HPDE6-E6E7 (cell line): ENCODE measurements at regions not wholly inside any gene's neighbourhood (a gene's known extent, or its start where the extent isn't known, plus 50 kb on each side); places are given as distances from the start of the nearest gene placed in this dataset.
"Not testable (repeated sequence)": the region's sequence is repeated elsewhere in the genome, so short reads cannot be mapped to it uniquely, and the experiment has no call there.

Experiments used
- DNase-seq: peaks from one replicate; pipeline ENCODE4 v3.0.0; 2011; ENCODE audit warnings: missing footprints; ENCODE audit errors: extremely low spot score

- DNase-seq = no peak
These were observed 161.1 kb downstream of the PHF8 start for GRCh38 chrX:53883196-53883595.

- peak; percentile 5 for DNase-seq
These were observed 161.9 kb downstream of the PHF8 start for GRCh38 chrX:53882331-53882730.

- DNase-seq = not testable (repeated sequence)
These were observed 163.5 kb downstream of the PHF8 start for GRCh38 chrX:53880786-53881185.

- no peak for DNase-seq
These were observed 173.4 kb upstream of the HUWE1 start for GRCh38 chrX:53859890-53860289.

- DNase-seq = peak; percentile 39
These were observed 145.4 kb upstream of the HUWE1 start for GRCh38 chrX:53831662-53832635.

- no peak for DNase-seq
These were observed 138.2 kb upstream of the HUWE1 start for GRCh38 chrX:53824686-53825085.

GRCh38 chrX:53818115-53818514 lies 131.6 kb upstream of the HUWE1 start:
- not testable (repeated sequence) for DNase-seq

- DNase-seq = no peak
These were observed 131.0 kb upstream of the HUWE1 start for GRCh38 chrX:53817548-53817947.

GRCh38 chrX:53813670-53814440 lies 127.3 kb upstream of the HUWE1 start:
- DNase-seq = no peak

GRCh38 chrX:53798281-53798680 lies 111.8 kb upstream of the HUWE1 start:
- no peak for DNase-seq

- no peak for DNase-seq
These were observed 109.1 kb upstream of the HUWE1 start for GRCh38 chrX:53795576-53795975.

- DNase-seq = no peak
These were observed 107.7 kb upstream of the HUWE1 start for GRCh38 chrX:53794181-53794580.

- no peak for DNase-seq
These were observed 82.3 kb upstream of the HUWE1 start for GRCh38 chrX:53768865-53769264.

- no peak for DNase-seq
These were observed 81.9 kb upstream of the HUWE1 start for GRCh38 chrX:53768451-53768850.

GRCh38 chrX:53767544-53767943 lies 81.0 kb upstream of the HUWE1 start:
- no peak for DNase-seq

- not testable (repeated sequence) for DNase-seq
These were observed 70.7 kb upstream of the HUWE1 start for GRCh38 chrX:53757181-53757580.

GRCh38 chrX:53746718-53747117 lies 60.2 kb upstream of the HUWE1 start:
- no peak for DNase-seq

- no peak for DNase-seq
These were observed 56.7 kb upstream of the HUWE1 start for GRCh38 chrX:53743244-53743643.

- DNase-seq = no peak
These were observed 51.9 kb upstream of the HUWE1 start for GRCh38 chrX:53738370-53738906.
